Non-pigmented ciliary epithelial cell (primary cell): ENCODE measurements at regions not wholly inside any gene's neighbourhood (a gene's known extent, or its start where the extent isn't known, plus 50 kb on each side); places are given as distances from the start of the nearest gene placed in this dataset.
"Not testable (repeated sequence)": the region's sequence is repeated elsewhere in the genome, so short reads cannot be mapped to it uniquely, and the experiment has no call there.

ENCODE experiments used
- DNase-seq: peaks from one replicate; pipeline ENCODE4 v3.0.0-alpha.2; 2010; ENCODE audit warnings: low read depth

DNA sequence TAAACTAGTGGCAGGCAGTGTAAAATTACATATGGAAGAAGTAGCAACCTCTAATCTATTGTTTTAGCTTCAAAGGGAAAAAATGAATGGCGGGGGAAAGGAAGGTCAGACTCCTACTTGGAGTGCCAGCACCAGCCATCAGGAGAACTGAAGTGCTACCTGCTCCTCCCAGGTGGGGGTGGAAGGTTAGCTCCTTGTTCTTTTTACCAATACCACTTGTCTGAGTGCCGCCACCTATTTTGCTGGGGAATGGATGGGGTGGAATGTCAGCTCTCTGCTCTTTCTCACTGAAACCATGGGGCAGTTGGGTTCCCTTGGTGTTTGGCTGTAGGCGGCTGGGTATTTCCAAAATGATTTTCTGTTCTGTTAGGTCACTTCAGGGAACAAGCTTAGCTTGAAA is 428.7 kb upstream of the EPHA3 start:
- no peak for DNase-seq

GRCh38 chr3:88690287-88690686 is 417.1 kb upstream of the EPHA3 start:
- DNase-seq: no peak

- DNase-seq: no peak
These were observed 416.3 kb upstream of the EPHA3 start for GRCh38 chr3:88691081-88691480.

- no peak for DNase-seq
These were observed 403.8 kb upstream of the EPHA3 start for GRCh38 chr3:88703501-88704059.

- no peak for DNase-seq
These were observed 403.1 kb upstream of the EPHA3 start for GRCh38 chr3:88704338-88704737.

- DNase-seq: no peak
These were observed 399.6 kb upstream of the EPHA3 start for GRCh38 chr3:88707837-88708236.

- no peak for DNase-seq
These were observed 394.9 kb upstream of the EPHA3 start for GRCh38 chr3:88712552-88712951.

GRCh38 chr3:88713233-88713691 is 394.2 kb upstream of the EPHA3 start:
- DNase-seq: peak; percentile 23

DNA sequence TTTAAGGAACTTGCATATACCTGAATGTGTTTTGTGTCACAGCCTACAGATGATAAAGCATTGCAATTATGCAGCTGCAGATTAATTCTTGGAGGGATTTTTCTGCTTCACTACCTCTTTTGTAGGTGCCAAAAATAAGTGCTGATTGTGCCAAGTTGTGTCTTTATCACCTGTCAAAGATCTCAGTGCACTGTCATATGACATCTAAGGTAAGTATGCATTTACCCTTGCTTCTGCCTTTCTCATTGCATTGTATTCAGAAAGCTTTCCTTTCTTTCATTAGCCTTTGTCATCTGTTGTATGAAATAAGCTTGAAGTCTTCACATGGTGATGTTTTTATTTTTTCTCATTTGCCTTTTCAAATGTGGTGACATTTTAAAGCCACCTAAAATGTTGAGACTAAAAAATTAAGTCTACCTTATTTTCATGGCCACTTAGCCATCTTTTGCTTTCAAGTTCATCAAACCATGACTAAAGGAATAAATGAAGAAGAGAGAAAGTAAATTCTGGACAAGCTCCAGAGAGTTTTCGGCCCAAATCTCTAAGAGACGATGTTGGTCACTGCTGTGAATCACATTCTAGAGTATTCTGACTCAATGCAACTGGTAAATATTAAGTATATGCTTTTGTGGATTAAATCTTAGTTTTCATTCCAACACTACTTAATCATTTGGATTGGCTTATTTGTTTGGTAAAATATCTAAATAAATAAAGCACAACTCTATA is 381.8 kb upstream of the EPHA3 start:
- DNase-seq: no peak

- DNase-seq: no peak
These were observed 375.2 kb upstream of the EPHA3 start for GRCh38 chr3:88732186-88732585.

- no peak for DNase-seq
These were observed 365.3 kb upstream of the EPHA3 start for GRCh38 chr3:88742106-88742505.

GRCh38 chr3:88742674-88743507 is 364.5 kb upstream of the EPHA3 start:
- DNase-seq: no peak

DNA sequence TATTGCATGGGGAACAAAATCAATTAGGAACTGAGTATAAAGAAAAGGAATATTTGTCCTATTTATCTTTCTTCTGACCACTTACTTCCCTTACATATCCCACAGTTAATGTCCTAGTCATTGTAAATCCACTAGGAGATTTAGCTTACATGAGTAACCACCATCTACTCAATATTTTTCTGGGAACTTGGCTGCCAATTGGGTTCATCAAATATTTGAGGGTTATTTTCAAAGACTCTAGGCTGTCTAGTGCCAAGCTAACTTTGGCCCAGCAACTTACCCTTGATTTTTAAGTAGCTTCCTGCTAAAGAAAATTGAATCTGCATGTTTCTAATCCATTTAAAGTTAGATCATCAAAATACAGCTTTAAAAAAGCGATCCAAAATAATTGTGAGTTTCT is 362.5 kb upstream of the EPHA3 start:
- no peak for DNase-seq

DNA sequence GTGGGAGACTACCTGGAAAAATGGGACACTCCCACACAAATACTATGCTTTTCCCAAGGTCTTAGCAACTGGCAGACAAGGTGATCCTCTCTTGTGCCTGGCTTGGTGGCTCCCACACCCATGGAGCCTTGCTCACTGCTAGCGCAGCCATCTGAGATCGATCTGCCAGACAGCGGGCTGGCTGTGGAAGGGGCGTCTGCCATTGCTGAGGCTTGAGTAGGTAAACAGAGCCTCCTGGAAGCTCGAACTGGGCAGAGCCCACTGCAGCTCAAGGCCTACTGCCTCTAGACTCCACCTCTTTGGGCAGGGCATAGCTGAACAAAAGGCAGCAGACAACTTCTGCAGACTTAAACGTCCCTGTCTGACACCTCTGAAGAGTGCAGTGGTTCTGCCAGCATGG is 360.3 kb upstream of the EPHA3 start:
- DNase-seq: not testable (repeated sequence)

DNA sequence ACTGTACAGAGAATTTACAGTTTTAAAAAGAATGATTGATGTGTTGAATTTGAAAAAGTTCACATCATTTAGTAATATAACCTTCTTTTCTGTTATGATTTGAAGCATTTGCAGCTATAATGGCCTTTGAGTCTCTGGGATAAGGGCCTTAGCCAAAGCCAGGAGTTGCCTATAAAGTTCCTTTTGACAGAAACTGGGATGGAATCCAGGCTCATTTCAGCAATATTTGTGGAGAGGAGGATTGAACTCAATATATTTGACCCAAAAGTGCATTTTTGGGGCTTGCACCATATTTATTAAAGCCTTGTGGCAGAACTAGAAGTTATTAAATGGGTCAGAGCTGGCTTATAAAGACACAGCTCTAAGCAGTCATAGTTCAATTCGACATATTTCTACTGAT is 348.7 kb upstream of the EPHA3 start:
- DNase-seq: no peak

- no peak for DNase-seq
These were observed 339.7 kb upstream of the EPHA3 start for GRCh38 chr3:88767746-88768145.

GRCh38 chr3:88773766-88774165 is 333.7 kb upstream of the EPHA3 start:
- DNase-seq: no peak

GRCh38 chr3:88775026-88775690 is 332.3 kb upstream of the EPHA3 start:
- DNase-seq: no peak

DNA sequence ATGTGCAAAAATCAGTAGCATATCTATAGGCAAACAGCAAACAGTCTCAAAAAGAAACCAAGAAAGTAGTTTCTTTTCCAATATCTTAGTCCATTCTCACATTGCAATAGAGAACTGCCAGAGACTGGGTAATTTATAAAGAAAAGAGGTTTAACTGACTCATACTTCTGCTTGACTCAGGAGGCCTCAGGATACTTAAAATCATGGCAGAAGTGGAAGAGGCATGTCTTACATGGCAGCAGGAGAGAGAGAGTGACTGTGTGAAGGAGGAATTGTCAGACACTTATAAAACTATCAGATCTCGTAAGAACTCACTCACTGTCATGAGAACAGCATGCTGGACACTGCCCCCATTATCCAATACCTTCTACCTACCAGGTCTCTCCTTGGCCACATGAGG is 327.9 kb upstream of the EPHA3 start:
- DNase-seq: no peak

- DNase-seq: no peak
These were observed 322.5 kb upstream of the EPHA3 start for GRCh38 chr3:88784925-88785324.

DNA sequence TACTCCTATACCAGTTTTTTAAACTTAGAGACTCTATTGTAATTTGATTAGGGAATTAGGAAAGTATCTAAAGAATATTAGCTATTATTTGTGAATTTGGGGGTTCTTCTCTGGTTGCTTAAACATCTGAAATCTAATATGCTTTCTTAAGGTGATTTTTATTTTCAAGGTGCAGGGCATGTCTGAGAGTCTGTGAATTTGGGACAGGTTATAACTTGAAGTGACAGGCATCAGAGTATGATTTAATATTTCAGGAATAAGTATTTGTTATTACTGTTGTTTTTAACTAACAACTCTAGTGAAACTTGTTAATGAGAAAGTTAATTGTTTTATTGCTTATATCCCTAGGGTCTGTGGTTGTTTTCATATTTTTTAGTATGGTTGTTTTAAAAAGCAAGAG is 321.6 kb upstream of the EPHA3 start:
- DNase-seq: no peak

DNA sequence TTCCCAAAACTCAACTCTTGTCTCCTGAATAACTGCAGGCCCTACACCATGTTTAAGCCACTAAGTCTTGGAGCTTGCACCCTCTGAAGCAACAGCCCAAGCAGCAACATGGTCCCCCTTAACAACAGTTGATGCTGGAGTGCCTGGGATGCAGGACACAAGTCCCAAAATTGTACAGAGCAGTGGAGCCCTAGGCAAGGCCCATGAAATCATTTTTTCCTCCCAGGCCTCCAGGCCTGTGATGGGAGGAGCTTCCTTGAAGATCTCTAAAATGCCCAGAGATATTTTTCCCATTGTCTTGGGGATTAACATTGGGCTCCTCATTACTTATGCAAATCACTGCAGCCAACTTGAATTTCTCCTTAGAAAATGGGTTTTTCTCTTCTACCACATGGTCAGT is 311.9 kb upstream of the EPHA3 start:
- DNase-seq: no peak
